NB4 (cell line): ENCODE measurements at regions not wholly inside any gene's neighbourhood (a gene's known extent, or its start where the extent isn't known, plus 50 kb on each side); places are given as distances from the start of the nearest gene placed in this dataset.

Source experiments
- CTCF ChIP-seq: IDR thresholded peaks from one replicate; pipeline ENCODE4 v1.5.1; 2012; ENCODE audit warnings: low read depth, low read length
- MAX ChIP-seq: IDR thresholded peaks from 2 replicates; pipeline ENCODE4 v1.6.1; 2011; ENCODE audit warnings: low read depth, low read length

- no peak for TF ChIP-seq MAX
- no peak for TF ChIP-seq CTCF
These were observed 355.2 kb downstream of the RAB38 start for GRCh38 chr11:87820011-87820410.
